Retinal pigment epithelial cell (primary cell): ENCODE measurements at regions not wholly inside any gene's neighbourhood (a gene's known extent, or its start where the extent isn't known, plus 50 kb on each side); places are given as distances from the start of the nearest gene placed in this dataset.

Source experiments
- DNase-seq: peaks from one replicate; pipeline ENCODE4 v3.0.0-alpha.2; 2010; ENCODE audit warnings: low read depth
- H3K4me3 ChIP-seq: 2 replicates; pipeline ENCODE4 v1.5.1; 2011; ENCODE audit warnings: mild to moderate bottlenecking, low read length, control low read depth, moderate library complexity
- TF ChIP-seq, protein P1 (sequence below): conservative IDR thresholded peaks from 2 replicates; pipeline ENCODE4 v1.5.1; 2011; ENCODE audit warnings: low read depth, low read length, control low read depth, inconsistent platforms

- TF ChIP-seq, protein P1, sequence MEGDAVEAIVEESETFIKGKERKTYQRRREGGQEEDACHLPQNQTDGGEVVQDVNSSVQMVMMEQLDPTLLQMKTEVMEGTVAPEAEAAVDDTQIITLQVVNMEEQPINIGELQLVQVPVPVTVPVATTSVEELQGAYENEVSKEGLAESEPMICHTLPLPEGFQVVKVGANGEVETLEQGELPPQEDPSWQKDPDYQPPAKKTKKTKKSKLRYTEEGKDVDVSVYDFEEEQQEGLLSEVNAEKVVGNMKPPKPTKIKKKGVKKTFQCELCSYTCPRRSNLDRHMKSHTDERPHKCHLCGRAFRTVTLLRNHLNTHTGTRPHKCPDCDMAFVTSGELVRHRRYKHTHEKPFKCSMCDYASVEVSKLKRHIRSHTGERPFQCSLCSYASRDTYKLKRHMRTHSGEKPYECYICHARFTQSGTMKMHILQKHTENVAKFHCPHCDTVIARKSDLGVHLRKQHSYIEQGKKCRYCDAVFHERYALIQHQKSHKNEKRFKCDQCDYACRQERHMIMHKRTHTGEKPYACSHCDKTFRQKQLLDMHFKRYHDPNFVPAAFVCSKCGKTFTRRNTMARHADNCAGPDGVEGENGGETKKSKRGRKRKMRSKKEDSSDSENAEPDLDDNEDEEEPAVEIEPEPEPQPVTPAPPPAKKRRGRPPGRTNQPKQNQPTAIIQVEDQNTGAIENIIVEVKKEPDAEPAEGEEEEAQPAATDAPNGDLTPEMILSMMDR: no peak
- no peak overlapping the region for H3K4me3 ChIP-seq
- no peak for DNase-seq
These were observed 140.1 kb upstream of the PPP1R26 start for GRCh38 chr9:135339378-135339973.

GRCh38 chr9:135340143-135340655 lies 139.4 kb upstream of the PPP1R26 start:
- no peak overlapping the region for H3K4me3 ChIP-seq
- TF ChIP-seq, protein P1: no peak

DNA sequence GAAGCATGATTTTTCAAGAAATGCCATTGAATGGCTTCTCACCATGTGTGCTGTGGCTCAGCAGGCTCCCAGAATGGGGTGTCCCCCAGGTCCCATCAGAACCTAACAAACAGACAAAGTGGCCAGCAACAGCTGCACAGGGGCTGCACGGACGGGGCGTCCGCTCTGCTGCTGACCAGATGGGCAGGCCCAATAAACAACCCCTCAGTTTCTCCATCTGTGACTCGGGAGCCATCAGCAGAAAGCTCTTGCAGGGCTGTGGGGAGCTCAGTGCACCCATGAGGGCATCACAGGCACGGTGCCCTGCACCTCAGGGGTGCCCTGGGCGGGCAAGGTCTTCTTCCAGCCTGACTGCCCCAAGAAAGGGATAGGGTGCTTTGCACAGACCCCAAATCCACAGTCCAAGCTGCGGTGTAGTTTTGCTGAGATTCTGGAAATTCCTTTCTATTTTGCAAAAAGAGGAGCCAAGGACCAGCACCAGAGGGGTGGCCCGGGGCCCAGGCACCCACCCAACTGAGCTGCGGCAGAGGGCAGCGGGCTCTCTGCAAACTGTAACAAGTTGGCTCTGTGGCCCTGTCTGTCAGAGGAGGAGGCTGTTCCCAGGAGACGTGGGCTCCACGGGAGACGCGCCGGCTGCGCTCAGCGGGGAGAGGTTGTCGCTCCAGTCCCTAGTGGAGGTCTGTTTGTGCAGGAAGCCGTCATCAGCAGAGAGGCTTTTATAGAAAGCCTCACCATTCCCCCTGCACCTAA lies 138.7 kb upstream of the PPP1R26 start:
- H3K4me3 ChIP-seq: no peak overlapping the region
- TF ChIP-seq, protein P1: no peak
- DNase-seq: no peak

More at GRCh38 chr9:135340143-135340655, 139.4 kb upstream of the PPP1R26 start:
- DNase-seq: no peak

- TF ChIP-seq, protein P1: no peak
- H3K4me3 ChIP-seq: no peak overlapping the region
- DNase-seq: no peak
These were observed 137.9 kb upstream of the PPP1R26 start for GRCh38 chr9:135341612-135342169.

DNA sequence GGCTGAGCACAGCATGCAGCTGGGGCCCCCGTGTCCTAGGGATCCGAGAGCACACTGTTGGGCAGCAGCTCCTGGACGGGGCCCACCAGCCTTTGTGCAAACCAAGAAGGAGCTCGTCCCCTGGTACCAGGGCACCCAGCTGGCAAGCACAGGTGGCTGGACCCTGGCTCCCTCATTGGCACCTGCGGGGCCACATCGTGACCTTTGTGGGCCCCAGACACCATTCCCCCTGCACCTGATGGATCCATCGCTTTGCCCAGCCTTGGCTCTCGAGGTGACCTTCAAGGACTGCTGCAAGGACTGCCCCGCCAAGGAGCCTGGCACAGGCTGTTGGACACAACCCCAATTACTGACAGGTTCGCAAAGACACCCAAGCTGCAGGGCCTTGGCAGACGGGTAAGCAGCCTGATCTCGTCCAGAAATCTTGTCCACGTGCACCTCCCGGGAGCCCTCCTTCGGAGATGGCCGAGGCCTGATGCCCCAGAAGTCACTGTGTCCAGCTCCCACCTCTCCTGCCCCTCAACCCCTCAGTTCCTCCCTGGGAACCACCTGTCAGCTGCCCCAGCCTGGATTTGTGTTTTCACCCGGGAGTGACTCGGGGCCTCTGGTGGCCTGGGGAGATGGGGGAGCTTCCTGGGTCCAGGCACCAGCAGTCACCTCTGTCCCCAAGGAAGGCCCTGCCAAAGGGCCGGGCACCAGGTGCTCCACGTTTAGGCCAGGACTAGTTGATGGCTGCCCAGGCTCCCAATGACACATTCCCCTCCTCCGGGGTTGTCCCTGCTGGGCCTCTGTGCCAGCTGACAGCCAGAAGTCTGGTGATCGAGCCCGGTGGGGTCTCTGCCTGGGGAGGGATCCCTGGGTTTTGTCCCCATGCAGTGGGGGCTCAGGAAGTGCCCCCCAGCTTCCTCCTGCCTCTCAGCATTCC lies 137.1 kb upstream of the PPP1R26 start:
- TF ChIP-seq, protein P1: no peak
- no peak overlapping the region for H3K4me3 ChIP-seq
- DNase-seq: no peak

- no peak overlapping the region for H3K4me3 ChIP-seq
- DNase-seq: no peak
- TF ChIP-seq, protein P1: no peak
These were observed 136.4 kb upstream of the PPP1R26 start for GRCh38 chr9:135343136-135343535.
